GM19397 (cell line): ENCODE measurements at regions not wholly inside any gene's neighbourhood (a gene's known extent, or its start where the extent isn't known, plus 50 kb on each side); places are given as distances from the start of the nearest gene placed in this dataset.

ENCODE experiments used
- ATAC-seq: cut with Tn5 transposase; IDR thresholded peaks from one replicate; pipeline ENCODE4 v1.9.1; 2021; ENCODE audit warnings: mild to moderate bottlenecking, moderate library complexity; ENCODE audit not compliant: unreplicated experiment

DNA sequence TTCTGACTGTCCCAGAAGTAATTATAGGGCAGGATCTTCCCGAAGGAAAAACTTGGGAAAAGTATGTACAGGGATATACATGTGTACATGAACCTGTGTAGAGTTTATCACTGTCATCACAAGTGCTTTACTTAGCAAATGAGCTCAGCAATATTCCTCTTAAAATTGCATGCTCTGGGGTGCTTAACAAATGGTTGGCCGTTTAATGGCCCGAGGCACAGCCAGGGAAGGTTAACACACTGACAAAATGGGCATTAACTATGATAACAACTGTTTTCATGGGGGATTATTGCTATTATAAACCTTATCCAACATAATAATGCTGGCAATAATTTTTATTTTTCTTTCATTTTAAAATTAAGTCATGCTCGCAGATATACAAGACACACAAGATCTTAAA lies 459.3 kb downstream of the TUSC7 start:
- no peak for ATAC-seq

DNA sequence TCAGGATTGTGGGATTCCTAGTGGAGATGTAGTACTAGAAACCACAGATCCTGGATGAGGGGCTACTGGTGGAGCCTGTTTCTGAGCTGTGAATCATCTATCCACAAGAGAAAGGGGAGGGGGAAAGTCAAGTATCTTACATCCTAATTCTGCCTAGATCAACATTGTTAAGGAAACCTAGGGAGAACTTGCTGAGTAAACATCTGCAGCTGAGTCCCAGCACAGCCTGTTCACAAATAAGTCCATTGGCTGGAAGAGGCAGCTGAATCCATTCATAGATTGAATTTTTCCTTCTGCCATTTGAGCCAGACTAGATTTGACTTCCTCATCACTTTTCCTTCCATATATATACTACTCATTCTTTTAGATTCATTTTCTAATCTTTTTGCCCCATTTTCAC lies 460.5 kb downstream of the TUSC7 start:
- ATAC-seq = no peak

GRCh38 chr3:117171124-117171523 lies 461.5 kb downstream of the TUSC7 start:
- ATAC-seq = no peak

- ATAC-seq = no peak
These were observed 462.8 kb downstream of the TUSC7 start for GRCh38 chr3:117172426-117172825.

DNA sequence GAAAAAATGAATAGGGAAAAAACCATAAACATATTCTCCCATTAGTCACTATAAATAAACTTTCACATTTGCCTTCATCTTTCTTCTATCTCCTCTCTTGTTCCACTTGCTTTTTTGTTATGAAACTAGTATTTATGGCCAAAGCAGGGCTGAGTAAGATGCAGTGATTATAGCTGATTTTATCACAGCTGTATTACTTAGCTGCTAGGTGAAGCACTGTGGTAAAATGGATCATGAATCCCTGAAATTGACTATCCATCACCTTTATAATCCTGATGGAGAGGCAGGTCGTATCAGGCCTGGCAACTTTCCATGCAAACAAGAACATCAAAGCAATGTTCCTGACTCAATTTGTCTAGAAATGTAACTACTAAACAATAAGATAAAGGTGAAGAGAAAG lies 471.6 kb downstream of the TUSC7 start:
- ATAC-seq = no peak

DNA sequence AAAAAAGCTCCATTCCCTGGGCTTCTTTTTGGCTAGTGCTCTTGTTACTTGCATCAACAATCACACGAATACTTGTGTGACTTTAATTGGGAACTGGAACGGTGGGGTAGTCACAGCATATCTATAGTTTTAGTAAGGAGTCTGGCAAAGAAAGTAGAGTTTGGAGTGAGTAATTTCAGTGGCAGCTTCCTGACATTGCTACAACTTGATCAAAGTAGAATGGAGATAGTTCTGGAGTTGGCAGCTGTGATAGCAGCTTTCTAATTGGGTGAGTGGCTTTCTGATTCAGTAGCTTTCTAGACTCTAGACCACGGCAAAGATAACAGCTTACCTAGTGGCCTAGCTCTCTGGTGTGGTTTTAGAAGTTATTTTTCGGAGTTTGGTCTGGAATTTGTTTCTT lies 475.0 kb downstream of the TUSC7 start:
- no peak for ATAC-seq

DNA sequence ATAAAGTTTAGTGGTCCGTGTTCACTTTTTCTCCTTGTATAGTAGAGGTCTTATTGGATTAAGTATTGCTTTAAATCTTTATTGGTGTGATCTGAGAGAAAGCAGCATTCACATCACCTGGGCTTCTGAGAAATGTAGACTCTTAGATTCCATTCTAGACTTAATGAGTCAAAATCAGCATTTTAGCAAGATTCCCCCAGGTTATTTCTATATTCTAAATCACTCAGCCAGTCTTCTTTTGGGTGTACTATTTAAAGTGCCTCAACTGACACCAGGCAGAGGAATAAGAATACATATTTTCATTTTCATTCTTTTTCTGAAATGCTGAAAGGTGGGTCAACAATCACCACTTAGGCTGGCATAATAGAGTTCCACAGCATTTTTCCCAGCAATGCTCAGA lies 481.7 kb downstream of the TUSC7 start:
- no peak for ATAC-seq

DNA sequence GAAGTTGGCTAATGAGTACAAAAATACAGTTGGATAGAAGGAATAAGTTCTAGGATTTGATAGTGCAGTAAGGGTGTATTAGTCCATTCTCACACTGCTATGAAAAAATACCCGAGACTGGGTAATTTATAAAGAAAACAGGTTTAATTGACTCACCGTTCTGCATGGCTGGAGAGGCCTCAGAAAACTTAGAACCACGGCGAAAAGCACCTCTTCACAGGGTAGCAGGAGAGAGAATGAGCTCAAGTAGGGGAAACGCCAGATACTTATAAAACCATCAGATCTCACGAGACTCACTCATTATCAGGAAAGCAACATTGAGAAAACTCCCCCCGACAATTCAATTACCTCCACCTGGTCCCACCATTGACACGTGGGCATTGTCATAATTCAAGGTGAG lies 483.3 kb downstream of the TUSC7 start:
- no peak for ATAC-seq

DNA sequence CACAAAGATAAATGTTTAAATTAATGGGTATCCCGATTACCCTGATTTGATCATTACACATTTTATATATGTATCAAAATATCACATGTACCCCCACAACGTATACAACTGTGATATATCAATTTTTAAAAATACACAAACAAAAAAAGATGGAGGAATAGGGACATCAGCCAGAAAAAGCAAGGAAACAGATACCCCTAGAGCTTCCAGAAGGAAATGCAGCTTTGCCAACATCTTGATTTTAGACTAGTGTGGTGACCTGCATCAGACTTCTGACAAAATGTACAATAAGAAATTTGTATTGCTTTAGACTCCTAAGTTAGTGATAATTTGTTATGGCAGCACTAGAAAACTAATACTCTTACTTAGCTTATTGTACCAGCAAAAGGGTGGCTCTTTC lies 483.8 kb downstream of the TUSC7 start:
- ATAC-seq = no peak

- no peak for ATAC-seq
These were observed 485.5 kb downstream of the TUSC7 start for GRCh38 chr3:117195034-117195433.

GRCh38 chr3:117200962-117201361 lies 491.4 kb downstream of the TUSC7 start:
- no peak for ATAC-seq

DNA sequence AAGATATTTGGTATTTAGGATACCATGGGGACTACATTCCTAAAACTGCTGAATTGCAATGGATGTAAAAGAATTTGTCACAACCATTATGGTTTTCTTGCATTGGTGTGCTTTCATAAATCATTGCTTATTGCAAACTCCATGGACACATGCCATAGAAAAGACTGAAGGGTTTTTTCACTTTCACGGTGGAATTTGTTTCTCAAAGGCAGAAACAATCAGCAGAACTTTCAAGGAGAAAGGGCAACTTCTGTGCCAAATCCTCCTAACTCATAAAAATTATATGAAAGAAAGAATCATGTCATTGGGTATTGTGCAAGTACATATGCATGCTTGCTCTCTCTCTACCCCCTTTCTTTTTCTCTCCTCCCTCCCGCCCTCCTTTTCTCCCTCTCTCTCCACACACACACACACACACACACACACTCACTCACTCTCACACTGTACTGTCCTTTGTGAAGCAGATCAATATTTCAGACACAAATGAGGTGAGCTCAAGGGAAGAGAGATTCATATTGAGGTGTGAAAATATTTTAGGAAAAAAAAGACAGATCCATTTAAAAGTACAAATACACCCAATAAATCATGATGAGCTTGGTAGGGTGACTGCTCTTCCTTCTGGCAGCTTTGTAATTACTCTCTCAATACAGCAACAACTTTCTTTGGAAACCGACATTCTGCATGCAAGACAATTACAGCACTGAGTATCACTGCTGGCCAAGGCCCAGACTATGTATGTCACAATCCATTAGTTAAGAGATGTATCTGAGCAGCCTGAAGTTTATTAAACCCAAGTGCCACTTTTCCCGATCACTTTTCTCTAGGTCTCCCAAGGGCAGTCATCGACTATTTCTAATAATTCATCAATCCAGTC lies 492.6 kb downstream of the TUSC7 start:
- no peak for ATAC-seq

GRCh38 chr3:117217355-117217754 lies 507.8 kb downstream of the TUSC7 start:
- ATAC-seq = no peak

- no peak for ATAC-seq
These were observed 508.3 kb downstream of the TUSC7 start for GRCh38 chr3:117217760-117218316.

DNA sequence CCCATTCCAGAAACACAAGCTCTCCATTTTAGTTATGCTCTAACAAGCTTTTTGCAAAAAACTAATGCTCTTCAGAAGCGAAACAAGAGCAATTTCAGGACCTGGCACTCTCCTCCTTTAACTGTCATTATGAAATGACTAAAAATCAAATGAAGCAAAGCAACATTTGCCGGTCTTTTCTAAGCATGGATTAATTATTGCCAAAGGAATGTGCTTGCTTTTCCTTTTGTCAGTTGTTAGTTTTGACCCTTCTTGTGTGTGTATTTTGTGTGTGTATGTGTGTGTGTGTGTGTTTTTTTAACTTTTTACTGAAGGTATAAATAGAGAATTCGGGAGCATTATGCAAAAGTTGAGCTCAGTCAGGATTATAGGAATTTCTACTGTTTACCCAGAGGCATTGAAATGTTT lies 509.1 kb downstream of the TUSC7 start:
- ATAC-seq = no peak

DNA sequence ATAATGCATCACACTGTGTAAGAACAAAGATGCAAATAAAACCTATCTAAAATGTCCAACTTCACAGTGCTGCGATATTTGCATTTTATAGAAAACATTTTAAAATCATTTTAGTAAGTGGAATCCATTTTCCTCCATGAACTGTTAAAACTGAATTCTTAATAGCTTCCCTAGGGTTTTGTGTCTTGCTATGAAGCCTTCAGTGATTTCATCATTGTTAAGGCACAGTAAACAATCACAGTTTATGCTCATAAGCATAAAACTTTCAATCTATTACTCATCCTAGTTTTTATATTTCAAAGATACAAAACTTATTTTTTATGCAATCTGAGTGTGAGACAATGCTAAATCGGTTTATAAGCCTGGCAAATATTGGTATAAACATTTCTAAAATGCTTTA lies 509.7 kb downstream of the TUSC7 start:
- ATAC-seq = no peak

- ATAC-seq = no peak
These were observed 517.4 kb downstream of the TUSC7 start for GRCh38 chr3:117226932-117227331.

- ATAC-seq = no peak
These were observed 518.9 kb downstream of the TUSC7 start for GRCh38 chr3:117228466-117228865.

DNA sequence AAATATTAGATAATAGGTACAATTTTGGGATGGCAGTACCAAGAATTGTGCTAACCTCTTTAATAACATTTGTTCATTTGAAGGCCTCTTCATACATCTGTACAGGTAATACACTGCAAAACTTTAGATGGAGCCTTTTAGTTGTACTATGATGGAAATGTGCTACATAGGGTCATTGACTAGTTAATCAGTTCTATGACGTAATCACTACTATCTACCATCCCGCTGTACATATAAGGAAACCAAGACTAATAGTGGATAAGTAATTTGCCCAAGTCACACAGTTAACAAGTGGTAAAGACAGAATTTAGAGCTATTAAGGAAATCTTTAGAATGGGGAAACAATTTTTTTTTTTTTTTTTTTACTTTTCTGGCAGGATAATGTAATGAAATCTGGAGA lies 521.3 kb downstream of the TUSC7 start:
- ATAC-seq = no peak

- ATAC-seq = no peak
These were observed 524.8 kb downstream of the TUSC7 start for GRCh38 chr3:117234331-117234730.

GRCh38 chr3:117235304-117235703 lies 525.7 kb downstream of the TUSC7 start:
- ATAC-seq = no peak

DNA sequence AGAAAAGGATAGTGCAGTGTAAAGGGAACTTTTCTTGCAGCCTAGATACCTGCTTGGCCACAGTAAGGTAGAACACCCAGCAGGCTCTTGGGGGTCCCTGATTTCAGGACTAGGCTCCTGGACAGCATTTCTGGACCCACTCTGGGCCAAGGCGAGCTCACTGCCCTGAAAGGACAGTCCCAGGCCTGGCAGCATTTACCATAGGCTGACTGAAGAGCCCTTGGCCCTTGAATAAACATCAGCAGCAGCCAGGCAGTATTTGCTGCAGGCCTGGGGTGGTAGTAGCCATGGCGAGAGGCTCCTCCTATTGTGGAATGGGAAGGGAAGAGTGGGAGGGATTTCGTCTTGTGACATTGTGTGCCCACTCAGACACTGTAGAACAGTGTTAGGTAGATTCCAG lies 529.2 kb downstream of the TUSC7 start:
- no peak for ATAC-seq

- no peak for ATAC-seq
These were observed 534.1 kb downstream of the TUSC7 start for GRCh38 chr3:117243657-117244056.
